GM19452 (cell line): ENCODE measurements at regions not wholly inside any gene's neighbourhood (a gene's known extent, or its start where the extent isn't known, plus 50 kb on each side); places are given as distances from the start of the nearest gene placed in this dataset.

ENCODE experiments used
- ATAC-seq: cut with Tn5 transposase; IDR thresholded peaks from one replicate; pipeline ENCODE4 v1.9.1; 2021; ENCODE audit not compliant: unreplicated experiment

DNA sequence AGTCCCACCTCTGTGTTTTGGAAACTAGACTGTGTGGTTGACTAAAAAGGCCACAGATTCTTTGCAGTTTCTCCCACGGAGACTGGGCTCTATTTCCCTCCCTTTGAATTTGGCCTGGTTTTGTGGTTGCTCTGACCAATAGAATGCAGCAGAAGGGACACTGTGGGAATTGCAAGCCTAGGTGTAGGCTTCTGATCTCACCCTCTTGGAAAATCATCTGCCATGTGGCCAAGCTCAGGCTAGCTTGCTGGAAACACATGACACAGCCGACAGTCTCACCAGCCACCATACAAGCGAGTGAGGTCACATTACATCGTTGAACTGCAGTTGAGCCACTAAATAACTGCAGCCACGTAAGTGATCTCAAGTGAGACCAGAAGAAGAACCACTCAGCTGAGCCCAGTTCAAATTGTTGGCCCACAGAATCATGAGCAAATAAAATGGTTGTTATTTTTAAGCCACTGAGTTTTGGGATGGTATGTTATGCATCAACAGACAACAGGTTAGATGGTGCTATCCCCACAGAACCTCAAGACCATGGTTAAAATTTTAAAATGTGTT is 319.1 kb upstream of the MEX3C start:
- no peak for ATAC-seq

DNA sequence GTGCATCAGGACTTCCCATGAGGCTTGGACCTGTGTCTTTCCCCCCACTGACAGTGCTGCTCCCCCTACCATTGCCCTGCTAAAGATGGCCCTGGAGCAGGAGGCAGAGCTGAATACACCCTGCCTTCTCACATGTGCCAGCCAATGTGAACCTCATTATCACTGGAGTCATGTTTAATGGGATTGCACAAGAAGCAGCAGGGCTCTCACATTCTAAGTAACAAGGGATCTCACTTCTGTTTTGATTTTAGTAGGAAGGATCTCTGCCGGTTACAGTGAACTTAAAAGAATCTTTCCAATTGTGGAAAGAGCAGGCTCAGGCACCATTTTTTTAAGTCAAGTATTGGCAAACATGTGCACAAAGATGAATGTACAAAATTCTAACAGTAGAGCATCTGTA is 322.1 kb upstream of the MEX3C start:
- no peak for ATAC-seq

DNA sequence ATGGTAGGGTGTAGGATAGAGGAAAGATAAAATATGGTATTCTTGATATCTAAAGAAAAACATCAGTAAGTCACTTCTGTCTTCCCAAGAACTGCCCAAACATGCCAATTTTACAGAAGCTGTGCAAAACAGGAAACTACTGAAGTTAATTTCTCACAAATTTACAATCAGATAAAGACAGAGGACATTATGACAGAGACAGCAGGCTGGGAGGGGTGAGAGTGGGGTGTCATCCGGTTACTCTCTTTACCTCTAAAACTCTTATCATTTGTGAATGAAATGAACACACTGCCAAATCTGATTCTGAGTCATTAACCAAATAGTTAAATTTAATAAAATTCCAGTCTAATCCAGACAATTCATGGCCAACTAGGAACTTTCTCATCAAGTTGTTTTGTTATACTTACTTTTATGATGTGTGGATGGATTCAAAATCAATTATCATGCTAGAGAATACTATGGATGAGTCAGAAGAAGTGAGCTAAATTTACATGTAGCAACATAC is 323.2 kb upstream of the MEX3C start:
- no peak for ATAC-seq

DNA sequence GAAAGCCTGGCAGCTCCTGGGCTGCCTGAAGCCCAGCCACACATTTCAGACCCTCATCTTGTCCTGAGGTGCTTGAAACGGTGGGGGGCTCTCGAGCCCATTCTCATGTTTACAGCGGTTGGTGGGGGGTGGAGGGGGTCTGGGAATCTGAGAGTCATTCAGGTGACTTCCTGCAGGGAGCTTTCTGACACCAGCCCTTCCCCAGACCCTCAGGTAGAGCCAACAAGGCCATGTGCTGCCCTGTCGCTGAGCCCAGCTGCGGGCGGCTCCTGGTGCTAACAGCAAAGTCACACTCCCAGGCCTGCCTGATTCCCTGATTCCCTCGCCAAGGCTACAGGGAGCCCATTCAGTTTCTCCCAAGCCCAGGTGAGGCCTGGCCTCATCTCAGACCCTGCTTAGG is 324.9 kb upstream of the MEX3C start:
- ATAC-seq: no peak

DNA sequence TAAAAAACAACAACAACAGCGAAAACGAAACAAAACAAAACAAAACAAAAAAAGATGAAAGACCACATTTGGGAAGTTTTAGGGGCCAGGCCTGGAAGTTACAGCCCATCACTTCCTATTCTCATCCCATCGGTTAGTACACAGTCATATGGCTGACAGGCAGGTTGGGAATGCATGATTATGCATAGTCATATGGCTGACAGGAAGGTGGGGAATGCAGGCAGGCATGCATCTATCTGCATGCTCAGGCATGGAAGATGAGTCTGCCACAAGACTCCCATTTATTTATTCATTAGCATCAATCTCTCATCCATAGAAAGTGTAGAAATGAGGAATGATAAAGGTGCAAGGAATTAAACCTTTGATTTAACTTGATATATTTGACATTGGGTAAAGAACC is 325.3 kb upstream of the MEX3C start:
- ATAC-seq: no peak

DNA sequence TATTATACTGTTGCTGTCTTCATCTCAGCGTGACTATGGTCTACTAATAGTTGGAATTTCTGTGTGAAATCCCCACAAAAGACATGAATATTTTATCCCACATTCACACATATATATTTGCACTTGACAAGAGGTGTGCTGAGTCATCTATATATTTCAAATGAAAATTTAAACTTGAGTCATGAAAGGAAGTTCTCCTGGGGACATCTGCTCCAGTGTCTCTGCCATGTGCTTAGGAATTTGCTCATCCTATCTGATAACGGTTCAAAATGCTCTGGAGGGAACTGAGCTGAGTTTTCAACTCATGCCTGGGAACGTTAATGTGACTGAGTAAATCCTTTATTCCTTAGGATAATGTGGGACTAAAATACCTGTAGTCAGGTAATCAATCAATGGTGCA is 326.2 kb upstream of the MEX3C start:
- ATAC-seq: no peak

DNA sequence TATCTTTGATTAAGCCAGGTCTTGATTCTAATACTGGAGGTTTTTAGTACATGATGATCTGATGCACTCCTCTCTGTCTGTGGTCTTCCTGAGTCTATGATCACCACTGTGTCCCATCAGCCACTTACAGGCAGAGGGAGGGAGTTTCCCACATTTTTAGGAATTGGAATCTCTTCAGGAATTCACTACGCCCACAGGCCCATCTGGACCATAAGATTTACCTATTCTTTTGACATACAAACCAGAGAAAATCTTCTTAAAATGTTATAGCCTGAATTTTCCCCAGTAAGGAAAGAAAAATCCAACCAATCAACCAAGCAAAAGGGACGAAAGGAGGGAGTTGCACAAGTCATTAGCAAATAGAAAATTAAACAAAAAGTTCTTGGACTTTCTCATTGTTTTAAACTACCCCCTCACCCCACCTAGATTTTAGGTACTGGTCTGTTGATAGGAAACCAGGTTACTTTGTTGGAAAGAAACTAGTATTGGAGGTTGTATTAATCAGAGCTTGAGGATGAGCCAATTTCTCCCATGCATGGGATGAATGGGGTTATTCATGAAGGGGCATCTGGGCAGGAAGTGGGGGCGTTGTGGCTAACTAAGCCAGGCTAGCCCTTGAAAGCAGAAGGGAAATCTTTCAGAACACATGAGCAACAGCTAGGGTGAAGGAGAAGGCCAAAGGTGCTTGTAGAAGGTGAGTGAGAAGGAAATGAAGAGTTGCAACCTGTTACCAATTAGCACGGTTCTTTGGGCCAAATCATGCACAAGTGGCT is 328.2 kb upstream of the MEX3C start:
- no peak for ATAC-seq

DNA sequence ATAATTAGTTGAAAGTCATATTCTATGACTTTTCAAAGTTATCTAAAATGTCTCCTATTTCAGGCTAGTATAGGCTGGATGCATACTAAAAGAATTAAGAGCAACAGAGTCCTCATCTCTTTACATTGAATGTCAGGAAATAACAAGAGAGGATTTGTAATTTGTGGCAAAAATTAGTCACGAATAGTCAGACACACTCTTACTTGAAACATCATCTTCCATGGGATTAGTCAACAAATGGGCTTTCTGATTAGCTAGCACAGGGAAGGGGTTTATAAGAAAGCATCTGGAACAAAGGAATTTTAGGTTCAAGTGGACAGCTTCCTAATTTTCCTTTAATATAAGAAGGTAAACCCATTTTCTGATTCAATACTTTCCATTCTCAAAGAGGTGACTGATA is 330.3 kb upstream of the MEX3C start:
- ATAC-seq: no peak

DNA sequence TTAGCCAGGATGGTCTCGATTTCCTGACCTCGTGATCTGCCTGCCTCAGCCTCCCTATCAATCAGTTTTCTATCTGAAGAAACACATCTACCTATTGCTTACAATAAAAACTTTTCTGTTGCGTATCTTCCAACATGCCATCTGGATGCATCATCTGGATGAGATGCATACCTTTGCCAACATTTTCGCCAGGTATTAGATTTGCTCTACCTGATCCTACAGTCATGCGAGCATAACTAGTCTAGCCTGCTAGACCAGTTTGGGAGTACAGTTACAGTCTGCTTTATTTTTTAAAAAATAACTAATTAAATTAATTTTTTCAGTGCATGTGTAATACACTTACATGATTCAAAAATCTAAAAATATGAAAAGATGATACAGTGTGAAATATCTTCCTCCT is 334.0 kb upstream of the MEX3C start:
- ATAC-seq: no peak

DNA sequence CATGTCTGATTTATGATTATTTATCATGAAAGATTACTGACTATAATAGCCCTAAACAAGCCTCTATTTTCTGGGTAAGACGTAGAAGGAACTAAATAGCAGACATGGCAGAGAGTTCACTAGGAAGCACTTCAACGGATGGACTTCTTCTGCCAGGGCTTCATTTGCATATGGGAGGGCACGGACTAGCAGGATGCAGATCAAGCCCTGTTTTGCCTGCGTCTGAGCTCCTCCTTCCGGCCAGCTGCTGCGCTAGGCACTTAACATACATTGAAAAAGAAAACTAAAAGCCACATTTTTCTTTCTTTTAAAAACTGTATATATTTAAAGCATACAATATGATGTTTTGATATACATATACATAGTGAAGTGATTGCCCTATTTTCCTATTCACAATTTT is 340.0 kb upstream of the MEX3C start:
- peak; percentile 81 for ATAC-seq

DNA sequence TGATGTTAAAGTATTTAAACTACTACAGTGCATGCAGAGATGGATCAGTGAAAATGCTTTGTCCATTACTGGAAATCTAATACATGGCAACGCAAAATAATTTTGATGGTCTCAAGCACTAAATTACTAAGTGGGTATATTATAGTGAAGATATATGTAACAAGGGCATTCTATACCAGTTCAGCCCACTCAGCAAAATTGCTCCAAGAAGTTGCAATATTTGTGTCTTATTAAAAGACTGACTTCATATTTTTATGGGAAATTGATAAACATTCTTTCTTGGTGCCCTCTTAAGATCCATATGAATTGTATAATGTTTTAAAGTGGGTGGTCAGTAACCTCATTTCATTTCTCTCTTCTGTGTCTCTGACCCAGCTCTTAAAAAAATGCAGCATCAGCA is 343.1 kb upstream of the MEX3C start:
- no peak for ATAC-seq

DNA sequence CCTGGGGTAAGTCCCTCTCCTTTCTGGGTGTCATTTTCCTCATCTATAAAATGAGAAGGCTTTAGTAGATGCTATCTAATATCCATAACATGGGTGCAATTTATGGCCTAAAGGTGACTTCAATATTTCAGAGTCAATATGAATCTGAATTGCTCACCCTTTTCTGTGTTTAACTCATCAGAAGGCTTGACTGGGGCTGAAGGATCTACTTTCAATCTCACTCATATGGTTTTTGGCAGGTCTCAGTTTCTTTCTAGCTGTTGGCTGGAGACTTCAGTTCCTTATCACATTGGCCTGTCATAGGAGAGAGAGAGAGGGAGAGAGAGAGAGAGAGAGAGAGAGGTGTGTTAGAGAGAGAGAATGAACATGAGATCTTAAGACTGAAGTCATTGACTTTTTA is 343.7 kb upstream of the MEX3C start:
- no peak for ATAC-seq

DNA sequence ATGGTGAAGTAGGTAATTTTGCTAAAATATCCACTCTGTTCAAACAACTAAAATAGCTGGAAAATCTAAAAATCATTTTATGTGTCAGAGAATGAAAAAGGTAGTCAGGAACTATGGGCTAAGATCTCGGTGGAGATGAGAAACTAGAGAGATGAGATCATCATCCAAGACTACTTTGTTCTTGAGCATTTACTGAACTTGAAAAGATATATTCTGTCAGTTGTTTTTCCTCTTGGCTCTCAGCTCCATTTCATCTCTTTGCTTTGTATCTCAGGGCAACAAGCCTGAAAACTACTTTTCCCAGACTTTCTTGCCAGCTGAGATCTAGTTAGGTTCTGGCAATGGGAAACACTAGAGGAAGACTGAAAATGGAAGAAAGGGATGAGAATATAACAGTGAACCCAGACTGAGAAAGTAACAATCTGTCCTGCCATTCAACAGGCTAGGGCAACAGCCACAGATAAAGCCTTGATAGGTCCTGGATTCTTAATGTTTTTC is 346.2 kb upstream of the MEX3C start:
- ATAC-seq: no peak

DNA sequence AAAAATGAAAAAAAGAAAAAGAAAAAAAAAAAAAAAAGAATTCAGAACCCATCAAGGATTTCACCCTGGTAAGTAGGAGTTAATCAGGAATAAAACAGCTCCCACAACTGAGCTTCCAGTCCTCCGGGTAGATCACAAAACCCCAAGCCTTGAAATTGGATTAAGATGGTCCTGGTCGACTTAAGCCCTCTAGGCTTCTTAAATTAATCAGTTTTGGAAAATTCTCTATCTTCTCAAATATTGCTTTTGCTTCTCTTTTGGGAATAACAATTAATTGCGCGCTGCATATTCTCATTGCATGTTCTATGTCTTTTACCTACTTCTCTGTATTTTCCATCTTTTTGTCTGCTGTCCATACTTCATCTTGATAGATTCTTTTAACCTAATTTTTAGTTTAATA is 348.0 kb upstream of the MEX3C start:
- no peak for ATAC-seq

DNA sequence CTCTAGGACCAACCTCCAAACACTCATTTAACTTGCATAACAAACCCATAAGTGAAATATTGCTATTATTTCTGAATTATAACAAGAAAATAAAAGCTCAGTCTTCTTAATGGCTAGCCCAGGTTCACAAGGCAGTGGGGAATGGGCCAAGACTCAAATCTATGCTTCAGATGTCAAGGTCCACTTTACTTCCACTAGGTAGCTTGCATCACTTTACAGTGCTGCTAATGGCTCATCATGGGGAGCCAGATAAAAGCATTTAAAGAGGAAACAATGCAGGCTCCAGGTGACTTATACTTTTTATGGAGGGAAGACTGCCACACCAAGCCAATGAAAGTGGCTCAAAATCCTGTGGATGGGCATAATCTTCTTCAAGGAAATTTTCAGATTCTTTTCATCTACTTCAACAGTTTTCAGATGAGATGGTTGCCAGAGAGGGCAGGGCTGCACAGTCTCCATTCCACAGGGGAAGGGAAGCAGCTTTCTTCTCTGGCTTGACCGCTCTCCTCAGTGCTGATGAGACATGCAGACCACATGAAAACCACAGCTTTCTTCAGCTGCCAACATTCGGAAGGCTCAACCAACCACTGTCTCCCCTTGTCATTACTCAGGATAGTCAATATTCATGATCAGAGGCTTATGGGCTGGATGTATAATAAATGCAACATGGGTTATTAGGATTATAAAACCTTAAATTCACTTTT is 361.9 kb upstream of the MEX3C start:
- ATAC-seq: no peak

DNA sequence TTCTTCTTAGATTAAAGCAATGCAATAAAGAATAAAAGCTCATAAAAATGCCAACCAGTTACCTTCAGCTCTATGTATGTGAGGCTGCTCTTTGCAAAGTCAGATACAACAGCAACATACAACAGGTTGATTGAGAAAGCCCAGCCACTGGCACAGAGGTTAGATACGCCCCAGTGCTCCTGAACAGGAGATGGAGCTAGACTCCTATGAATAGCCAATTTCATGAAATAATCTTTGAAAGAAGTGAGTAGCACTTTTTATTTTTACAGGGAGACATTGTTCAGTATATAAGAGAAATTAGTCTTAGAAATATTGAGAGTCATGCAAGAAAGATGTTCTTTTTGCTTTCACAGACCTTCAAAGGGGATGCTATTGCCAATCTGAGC is 362.4 kb upstream of the MEX3C start:
- ATAC-seq: no peak

DNA sequence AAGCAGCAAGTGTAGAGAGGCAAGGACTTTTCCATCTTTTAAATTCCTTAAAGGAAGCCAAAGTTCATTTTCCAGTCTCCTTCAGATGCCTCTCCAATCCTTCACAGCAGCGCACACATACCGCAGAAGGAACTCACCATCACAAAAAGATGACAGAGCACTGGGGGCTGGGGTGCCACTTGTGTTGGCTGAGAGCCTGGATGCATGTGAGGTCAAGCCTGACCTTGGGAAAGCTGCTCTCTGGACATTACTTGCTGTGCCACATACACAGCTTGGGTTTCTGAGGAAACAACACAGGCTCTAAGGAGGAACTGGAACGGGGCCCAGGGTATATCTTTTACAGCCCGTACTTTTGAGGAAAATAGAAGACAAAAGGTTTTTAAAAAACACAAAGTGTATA is 364.3 kb upstream of the MEX3C start:
- ATAC-seq: no peak

DNA sequence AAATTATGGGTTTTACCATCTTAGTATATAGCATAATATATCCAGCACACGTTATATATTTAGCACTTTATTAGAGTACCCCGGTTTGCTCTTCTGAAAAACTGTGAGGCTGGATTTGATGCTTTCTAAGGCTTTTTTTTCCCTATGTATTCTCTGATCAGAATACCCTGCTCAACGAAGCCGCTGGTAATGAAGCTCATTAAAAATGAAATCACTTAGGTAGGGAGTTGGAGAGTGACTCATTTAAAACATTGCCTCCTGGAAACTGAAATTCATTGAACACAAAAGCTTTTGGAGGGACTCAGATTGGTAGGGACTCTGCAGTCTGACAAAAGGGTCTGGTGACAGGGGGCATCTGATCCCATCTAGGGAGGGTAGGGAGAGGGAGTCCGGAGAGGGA is 365.4 kb upstream of the MEX3C start:
- no peak for ATAC-seq

DNA sequence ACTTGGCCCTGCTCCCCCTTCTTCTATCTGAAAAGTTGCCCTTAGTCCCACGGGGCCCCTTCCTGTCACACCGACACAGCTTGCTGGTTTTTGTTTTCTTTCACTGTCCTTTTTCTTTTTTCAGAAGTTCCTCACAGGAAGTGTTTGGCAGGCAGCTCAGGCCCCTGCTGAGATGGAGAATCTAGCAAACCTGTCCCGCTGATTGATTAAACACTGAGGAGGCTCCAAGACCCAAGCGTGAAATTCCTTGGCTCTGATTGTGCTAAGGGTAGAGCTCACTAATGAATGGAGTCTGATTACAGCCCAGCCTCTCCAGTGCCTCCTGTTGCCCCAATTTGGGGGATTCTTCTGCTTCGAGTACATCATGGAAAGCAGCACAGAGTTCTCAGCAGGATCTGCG is 365.9 kb upstream of the MEX3C start:
- ATAC-seq: no peak

DNA sequence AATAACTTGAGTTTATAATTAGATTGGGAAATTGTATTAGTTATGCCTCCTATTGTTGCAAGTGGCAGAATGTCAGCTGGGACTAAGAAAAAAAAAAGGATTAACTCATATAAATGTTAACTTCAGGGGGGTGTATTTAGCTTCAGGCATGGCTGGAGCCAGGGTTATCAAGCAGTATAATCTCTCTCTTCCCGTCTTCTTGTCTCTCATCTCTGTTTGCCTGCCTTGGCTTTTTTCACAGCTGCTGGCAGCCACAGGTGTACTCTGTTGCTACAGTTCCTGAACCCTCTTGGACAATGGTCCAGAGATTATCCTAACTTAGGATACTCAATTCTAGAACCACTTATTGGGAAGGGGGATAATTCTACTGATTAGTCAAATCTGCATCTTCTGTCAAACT is 370.7 kb upstream of the MEX3C start:
- ATAC-seq: no peak

DNA sequence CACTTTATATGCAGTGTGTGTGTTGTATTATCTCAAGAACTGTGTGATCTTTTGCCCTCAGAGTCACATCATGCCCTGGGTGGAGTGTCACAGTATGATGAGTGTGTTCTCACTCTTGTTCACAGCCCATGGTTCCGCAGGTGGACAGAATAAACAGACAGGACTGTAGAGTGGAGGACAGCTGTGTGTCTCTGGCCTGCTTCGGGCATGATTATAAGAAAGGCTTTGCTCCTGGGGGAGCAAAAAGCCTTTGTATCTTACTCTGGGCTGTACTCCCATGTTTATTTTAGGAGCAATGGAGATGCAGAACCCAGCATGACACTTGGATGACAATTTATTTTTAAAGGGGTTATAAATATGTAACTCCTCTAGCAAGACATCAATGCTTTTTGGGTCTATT is 371.7 kb upstream of the MEX3C start:
- ATAC-seq: no peak

DNA sequence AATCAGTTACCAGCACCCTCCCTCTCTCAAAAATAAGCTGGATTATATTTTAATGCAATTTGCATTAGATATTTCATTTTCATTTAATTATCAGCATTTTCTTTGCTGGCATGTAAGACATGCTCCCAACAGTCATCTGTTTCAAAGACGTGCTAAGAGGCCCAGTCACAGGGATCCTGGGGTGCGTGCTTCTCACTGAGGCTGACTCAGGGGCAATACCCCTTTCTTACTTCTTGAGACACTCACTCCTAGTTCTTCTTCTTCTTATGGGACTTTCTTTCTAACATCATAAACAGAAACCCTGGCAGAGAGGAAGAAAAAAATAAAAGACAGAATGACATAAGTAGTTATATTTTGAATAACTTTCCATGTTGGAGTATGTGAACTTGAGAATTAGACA is 372.1 kb upstream of the MEX3C start:
- no peak for ATAC-seq
